GM12873 (cell line): ENCODE measurements at regions not wholly inside any gene's neighbourhood (a gene's known extent, or its start where the extent isn't known, plus 50 kb on each side); places are given as distances from the start of the nearest gene placed in this dataset.

ENCODE experiments used
- TF ChIP-seq, protein P1 (sequence below): IDR thresholded peaks from 2 replicates; pipeline ENCODE4 v1.5.1; 2012; ENCODE audit warnings: low read depth, mild to moderate bottlenecking, moderate library complexity, low read length, control low read depth; ENCODE audit not compliant: insufficient read depth; ENCODE audit errors: missing control alignments

GRCh38 chr3:79846148-79846933 lies 78.5 kb upstream of the ROBO1 start:
- TF ChIP-seq, protein P1, sequence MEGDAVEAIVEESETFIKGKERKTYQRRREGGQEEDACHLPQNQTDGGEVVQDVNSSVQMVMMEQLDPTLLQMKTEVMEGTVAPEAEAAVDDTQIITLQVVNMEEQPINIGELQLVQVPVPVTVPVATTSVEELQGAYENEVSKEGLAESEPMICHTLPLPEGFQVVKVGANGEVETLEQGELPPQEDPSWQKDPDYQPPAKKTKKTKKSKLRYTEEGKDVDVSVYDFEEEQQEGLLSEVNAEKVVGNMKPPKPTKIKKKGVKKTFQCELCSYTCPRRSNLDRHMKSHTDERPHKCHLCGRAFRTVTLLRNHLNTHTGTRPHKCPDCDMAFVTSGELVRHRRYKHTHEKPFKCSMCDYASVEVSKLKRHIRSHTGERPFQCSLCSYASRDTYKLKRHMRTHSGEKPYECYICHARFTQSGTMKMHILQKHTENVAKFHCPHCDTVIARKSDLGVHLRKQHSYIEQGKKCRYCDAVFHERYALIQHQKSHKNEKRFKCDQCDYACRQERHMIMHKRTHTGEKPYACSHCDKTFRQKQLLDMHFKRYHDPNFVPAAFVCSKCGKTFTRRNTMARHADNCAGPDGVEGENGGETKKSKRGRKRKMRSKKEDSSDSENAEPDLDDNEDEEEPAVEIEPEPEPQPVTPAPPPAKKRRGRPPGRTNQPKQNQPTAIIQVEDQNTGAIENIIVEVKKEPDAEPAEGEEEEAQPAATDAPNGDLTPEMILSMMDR: peak; percentile 64

DNA sequence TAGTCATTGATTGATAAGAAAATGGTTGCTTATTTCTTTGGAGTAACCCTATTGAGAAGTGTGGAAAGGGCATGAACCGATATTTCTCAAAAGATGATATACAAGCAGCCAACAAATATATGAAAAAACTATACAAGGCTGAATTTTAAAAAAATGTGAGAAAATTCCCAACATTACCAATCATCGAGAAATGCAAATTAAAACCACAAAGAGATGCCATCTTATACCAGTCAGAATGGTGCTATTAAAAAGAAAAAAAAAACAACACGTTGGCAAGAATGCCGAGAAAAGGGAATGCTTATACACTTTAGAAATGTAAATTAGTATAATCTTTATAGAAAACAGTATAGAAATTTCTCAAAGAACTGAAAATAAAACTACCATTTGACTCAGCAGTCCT lies 77.7 kb upstream of the ROBO1 start:
- TF ChIP-seq, protein P1: no peak

DNA sequence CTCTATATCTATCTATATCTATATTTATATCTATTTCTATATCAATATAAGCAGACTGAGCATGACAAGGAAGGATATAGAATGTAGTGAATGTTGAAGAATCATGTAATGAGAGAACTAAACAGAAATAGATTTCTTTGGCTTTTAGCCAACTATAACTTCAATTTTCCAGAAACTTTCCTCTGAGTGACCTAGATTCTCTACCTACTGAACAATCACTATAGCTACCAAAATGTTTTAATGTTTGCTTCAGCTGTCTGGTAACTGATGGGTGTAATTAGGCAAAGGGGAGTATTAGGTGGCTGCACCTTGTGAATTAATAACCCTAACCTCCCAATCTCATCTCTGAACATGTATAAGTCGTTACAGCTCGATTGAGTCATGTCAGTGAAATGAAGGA lies 76.4 kb upstream of the ROBO1 start:
- TF ChIP-seq, protein P1: no peak

DNA sequence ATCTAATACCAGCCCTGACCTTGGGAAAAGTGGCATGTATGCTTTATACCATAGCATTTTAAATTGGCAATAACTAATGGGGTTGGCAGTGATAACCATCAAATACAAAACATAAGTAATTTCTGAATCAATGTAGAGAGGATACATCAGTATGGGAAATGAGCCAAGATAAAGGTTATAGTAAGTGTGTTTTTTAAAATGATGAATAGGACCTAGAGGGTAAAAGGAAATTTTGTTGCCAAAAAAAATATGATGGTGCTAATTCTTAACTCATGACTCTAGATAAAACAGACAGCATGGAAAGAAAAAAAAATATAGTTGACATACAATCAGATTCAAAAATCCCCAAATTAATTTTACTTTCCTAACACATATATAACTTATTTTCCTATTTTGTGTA lies 75.4 kb upstream of the ROBO1 start:
- TF ChIP-seq, protein P1: no peak

DNA sequence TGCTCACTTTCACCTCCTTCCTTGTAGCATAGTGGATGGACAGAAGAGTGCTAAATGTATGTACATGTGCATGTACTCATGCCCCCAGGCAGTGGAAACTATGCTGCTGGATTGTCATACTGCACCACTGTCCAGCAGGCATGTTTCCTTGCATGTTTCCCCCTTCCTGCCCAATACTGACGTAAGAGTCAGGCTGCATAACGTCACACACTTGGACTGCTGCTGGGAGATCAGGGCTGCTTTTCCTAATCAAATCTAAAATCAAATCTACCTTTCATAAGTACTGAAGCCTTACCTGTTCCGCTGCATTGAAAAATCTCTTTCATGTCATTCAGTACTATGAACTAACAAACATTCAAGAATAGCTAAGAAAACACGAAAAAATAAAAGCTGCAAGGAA lies 67.9 kb upstream of the ROBO1 start:
- TF ChIP-seq, protein P1: no peak

- TF ChIP-seq, protein P1: no peak
These were observed 56.4 kb upstream of the ROBO1 start for GRCh38 chr3:79824166-79824565.

DNA sequence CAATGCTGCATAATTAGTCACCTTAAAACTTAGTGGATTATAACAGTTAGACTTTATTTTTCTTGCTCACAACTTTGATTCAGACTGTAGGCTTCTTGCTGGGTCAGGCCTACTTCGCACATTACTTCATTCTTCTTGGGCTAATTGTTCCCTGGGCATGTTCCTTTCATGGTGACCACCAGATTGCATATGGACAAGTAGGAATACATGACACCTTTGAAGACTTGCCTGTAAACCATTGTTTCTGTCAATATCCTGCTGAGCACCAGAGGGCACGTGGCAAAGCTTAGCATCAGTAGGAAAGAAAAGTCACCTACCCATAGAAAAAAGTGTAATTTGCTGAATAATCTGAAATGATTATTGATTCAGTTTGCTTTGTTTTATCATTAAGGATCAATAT lies 54.3 kb upstream of the ROBO1 start:
- TF ChIP-seq, protein P1: no peak
